ENCODE measurements at regions not wholly inside any gene's neighbourhood (a gene's known extent, or its start where the extent isn't known, plus 50 kb on each side); places are given as distances from the start of the nearest gene placed in this dataset.

GRCh38 chr18:76578571-76579300, 83.7 kb upstream of the ZNF516 start:
- TF ChIP-seq CTCF (conservative IDR thresholded peaks at IDR 0.05; ENCODE audit: low read depth, low read length), result no peak
- no peak for TF ChIP-seq EZH2 (IDR thresholded peaks at IDR 0.05; ENCODE audit: low read length, unreplicated experiment)
